ENCODE measurements at regions not wholly inside any gene's neighbourhood (a gene's known extent, or its start where the extent isn't known, plus 50 kb on each side); places are given as distances from the start of the nearest gene placed in this dataset.

DNA sequence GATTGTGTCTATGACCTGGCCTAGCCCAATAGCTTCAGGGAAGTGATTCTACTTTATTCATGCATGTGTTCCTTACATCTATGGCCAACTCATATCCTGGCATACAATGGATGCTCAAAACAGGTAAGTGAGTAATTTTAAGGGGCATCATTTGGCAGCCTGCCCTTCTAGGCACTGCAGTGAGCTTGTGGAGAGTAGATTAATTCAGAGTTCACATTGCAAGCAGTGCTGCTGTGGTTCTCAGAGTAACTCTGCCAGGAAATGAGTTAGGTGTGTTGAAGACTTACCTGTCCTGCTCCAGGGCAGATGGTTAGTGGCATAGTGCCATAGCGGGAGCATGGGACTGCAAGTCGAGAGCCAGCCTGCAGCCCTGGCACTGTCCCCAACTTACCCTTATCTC is 158.0 kb downstream of the SCP2D1 start:
- DNase-seq, result no peak

DNA sequence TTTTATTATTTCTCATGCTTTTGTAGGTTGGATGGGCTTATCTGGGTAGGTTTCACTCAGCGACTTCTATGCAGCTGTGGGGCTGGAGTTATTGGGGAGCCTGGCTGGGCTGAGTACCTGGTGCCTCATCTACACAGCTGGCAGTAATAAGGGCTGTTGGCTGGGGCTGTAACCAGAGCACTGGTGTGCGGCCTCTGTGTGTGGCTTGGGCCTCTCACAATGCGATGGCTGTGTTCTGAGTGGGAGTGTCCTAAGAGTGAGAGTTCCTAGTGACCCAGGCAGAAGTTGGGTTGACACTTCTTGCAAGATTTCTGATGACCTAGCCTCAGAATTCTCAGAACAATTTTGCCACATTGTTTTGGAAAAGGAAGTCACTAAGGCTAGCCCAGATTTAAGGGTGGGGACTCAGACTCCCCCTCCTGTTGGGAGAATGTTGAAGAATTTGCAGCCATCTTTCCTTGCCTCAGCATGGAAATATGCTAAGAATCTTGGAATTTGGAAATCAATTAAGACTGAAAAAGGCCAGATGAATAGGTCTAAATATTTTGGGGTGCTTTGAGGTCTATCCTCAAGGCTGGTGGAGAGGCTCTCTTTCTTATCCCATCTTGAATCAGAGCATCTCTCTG is 158.8 kb downstream of the SCP2D1 start:
- DNase-seq, result no peak

DNA sequence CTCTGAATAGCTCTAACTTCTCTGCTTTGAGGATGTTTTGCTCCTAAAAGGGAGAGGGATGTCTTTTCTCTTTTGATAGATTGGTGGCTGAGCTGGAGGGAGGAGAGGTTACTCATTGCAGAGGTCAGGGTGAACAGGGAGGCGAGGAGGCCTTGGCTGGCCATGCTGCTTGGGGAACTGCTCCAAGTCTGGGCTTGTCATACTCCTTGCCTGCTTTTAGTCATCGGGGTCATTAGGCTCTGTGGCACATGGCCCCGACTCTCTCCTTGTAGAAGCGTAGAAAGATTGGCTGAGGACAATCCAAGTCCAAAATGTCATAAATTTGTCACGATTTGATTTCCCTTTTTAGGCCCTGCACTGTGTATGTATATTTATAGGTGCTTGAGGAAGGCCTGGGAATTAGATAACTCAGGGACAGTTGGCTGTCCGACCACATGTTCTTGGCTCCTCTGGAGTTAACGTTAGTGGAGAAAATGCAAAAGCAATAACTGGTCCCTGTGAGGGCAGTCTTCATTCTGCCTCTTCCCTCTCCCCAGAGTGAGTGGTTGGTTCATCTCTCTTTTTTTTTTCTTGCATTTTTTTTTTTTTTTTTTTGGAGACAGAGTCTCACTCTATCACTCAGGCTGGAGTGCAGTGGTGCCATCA is 160.1 kb downstream of the SCP2D1 start:
- DNase-seq, result no peak

DNA sequence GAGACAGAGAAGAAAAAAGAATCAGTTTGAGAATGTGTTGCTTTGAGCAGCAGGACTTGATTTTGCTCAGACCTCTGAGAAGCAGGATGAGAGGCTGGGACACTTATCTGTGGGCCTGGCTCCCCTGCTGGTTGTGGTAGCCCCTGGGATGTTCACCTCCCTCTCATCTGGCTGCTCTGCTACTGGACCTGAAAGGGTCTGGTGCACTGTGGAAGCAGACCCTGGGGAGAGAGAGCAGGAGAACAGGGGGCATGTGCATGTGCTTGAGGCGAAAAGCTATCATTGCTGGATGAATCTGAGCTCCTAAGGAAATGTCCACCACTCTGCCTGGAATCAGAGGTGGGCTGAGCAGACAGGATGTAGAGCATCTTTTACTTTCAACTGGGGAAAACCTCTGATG is 161.1 kb downstream of the SCP2D1 start:
- no peak for DNase-seq

DNA sequence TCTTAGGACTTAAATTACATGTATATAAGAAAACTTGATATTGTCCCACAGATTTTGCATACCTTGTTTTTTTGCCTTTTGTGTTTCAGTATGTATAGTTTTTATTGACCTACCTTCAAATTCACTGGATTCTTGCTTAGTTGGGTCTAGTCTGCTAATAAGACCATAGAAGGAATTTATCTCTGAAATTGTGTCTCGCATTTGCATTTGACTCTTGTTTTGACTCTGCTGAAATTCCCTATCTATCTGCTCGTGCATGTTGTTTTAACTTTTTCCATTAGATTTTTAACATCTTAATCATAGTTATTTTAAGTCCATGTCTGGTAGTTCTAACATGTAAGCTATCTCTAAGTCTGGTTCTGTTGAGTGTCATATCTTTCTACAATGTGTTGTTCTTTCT is 163.9 kb downstream of the SCP2D1 start:
- DNase-seq, result no peak

DNA sequence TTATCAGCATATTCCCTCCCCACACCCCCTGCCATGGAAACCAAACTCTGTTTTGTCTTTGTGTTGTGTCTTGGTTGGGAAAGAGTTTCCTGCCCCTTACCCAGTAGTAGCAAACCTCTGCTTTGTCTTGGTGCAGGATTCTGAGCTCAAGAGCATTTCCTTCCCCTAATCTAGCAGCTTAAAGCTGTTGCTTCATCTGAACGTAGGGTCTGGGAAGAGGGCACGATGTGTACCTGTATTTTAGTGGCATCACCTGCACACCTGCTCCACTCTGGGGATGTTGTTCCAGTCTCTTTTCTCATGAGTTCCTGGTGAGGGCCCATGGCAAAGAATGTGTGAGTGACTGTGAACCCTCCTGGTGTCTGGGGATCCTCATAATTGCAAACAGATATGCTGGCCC is 164.7 kb downstream of the SCP2D1 start:
- DNase-seq, result no peak

DNA sequence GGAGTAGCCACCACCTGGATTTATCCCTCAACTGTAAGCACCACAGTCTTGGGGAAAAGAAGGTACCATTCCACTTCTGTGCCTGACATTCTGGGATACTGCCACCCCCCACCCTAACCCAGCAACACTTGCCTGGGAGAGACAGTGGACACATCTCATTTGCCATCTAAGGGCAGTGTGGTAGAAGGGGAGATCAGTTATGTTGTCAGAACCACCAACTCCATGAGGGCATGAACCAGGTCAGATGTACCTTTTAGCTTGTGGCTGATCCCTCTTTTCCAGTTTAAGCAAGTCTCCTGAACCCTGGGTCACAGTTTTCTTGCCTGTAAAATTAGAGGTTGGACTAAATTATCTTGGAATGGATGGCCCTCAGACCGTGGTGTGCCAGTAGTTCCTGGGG is 165.5 kb downstream of the SCP2D1 start:
- DNase-seq, result no peak

DNA sequence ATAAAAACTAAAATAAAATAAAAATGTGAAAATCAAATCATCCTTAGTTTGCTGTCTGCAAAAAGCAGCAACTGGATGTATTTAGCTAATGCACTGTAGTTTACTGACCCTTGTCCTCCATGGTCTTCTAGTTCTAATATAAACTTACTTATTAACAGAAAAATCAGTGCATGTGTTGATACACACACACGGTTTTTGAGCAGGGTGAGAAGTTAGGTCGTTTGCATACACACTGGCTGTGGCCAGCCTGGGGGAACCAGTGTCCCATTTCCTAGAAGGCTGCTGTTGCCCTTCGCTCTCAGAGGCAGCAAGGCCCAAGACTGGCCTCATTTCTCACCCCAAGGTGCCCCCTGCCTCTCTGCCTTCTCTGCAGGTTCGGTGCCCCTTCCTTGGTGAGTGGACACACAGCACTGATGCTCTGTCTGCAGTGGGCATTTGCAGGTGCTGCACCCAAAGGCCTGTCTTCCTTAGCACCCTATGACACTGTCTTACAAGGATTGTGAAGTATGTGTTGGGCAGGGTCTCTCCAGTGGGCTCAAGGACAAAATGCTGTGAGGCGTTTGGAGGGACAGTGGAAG is 168.5 kb downstream of the SCP2D1 start:
- no peak for DNase-seq

DNA sequence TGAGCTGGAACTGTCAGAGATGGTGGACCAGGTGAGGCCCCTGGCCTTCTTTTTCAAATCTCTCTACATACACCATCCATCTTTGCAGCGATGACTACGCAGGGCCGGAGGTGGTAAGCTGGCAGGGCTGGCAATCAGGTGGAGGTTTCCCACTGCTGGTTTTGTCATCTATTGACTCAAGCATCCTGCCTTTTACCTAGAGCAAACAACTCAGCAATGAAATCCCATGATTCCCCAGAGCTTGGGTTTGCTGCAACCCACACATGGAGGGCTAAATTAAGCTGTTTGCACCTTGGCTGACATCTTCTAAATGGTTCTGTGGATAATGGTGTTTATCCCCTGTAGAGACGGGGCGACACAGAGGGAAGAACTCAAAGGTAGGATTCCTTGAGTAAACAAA is 170.2 kb downstream of the SCP2D1 start:
- DNase-seq, result no peak

DNA sequence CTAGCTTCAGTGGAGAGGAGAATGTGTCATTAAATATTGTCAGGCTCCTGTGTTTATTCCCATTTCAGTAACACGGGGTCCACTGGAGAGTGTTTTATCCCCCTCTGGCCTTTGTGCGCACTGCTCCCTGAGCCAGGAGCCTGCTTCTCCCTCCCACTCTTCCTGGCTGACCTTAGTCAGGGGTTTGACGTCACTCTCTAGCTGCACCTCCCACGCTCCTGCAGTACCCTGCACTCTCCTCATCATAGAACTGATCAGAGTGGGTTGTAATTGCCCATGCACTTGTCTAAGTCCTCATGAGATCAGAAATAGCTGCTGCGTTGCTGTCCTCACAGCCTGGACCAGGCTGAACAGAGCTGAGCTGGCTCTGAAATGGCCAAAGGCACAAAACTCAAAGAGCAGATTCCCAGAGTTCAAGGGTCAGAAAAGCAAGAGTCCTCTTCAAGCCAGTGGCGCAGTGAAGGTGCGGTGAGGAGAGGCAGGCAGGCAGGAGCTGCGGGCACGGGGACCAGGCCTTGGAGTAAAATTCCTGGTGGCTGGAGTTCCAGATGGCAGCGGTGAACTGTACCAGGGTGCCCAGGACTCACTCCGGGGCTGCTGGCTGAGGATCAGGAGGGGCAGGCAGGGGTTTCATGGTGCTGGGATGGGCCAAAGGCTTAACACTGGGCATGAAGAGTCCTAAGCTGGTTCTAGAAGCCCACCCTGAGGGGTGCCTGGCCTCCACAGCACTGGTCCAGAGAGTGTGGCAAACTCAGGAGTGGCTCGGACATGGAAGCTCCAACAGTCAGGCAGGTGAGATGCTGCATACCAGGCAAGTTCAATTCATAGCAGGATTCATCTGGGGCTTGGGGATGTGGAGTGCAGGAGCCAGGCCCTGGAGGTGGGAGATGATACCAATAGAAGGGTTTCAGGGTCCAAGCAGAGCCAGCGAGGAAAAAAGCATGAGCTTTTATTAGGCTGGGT is 170.9 kb downstream of the SCP2D1 start:
- DNase-seq, result no peak

DNA sequence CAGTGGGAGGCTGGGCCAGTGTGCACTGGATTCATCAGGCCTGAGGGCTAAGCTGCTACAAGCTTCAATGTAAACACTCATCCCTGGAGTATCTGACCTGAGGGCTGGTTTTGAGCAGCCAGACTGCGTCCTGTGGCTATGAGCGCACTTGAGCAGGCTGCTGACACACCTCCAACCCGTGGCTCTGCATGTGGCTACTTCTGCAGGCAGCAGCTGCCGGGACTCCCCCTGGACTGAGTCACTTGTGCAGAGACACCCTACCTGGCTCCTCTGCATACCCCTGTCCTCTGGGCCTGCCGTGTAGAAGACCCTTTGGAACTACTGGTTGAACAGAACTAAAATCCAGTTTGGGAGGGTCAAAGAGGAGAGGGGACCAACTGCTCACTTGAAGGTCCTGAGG is 172.0 kb downstream of the SCP2D1 start:
- DNase-seq, result no peak

DNA sequence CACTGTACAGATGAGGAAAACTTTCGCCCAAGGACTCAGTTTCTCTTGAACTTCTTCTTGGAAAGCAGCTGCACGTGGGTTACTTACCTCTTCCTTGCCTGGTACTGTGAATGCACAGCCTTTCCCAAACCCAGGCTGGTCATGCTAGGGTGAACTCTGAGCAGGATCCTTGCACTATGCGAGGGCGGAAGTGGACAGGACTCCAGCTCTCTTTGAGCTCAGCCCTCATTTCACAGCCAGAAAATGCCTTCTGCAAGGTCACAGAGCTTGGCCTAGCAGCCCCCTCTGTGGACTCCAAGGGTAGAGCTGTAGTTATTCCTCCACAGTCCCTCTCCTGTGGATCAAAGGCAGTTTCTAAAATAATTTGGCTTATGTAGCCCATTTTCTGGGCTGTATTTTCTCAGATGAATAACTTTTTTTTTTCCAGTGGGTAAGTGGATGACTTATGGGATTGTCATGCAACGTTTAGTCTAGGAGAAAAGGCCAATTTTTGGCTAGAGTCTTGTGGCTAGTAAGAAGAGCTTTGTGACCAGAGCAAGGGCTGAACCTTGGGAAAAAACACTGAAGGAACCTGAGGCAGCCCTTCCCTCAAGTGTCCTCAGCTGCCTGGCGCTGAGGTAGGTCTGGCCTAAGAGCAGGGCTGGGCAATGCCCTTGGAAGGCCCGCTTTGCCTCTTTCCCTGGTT is 172.7 kb downstream of the SCP2D1 start:
- no peak for DNase-seq

DNA sequence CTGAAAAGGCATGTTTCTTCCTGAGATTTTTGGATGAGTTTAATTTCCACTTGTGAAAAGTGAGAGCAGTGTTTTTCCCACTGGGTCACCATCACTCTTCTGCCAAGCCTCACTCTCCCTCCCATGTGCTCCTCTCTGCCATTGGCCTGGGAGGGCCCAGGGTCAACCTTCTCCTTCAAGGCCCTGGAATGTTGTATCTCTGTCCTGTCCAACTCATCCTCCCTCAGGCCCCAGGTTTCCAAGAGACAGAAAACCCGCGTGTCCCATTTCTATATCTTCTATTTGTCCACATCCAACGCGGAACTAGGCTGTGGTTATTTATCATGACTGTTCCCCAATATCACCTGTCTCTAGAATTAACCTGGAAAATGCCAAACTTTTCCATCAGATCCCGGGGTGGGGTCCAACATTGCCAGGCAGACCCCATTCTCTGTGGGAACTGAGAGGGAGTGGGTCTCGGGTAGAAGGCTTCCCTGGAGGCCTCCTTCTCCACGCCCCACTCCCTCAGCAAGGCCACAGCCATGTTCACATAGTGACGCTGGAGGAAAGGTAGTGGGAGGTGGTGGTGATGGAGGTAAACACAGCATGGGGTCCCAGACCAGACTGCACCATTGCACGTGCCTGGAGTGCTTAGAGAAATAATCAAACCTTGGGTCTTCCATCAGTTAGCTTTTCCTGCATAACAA is 173.5 kb downstream of the SCP2D1 start:
- DNase-seq, result no peak

DNA sequence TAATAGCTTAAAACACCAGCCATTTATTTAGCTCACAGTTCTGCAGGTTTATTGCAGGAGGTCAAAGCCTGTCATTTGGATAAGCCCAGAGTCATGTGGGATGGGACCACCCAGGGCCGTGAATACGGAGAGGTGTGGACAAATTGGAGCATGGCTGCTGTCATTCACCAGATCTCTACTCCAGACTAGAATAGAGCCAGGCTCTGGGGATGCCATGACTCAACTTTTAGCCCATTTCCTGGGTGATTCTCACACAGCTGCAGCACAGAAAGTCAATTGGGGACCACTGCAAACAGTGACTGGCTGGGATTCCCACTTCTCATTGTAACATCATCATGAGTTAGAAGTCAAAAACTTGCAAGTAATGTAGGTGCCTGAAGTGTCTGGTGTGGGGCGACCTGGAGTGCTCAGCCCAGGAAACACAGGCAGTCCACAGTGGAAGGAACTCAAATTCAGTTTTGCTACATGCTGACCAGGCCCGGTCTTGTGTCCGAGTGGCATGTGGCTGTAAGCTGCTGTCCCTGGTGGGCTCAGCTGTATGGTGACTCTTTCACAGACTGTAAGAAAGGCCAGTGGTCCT is 174.3 kb downstream of the SCP2D1 start:
- DNase-seq, result no peak

DNA sequence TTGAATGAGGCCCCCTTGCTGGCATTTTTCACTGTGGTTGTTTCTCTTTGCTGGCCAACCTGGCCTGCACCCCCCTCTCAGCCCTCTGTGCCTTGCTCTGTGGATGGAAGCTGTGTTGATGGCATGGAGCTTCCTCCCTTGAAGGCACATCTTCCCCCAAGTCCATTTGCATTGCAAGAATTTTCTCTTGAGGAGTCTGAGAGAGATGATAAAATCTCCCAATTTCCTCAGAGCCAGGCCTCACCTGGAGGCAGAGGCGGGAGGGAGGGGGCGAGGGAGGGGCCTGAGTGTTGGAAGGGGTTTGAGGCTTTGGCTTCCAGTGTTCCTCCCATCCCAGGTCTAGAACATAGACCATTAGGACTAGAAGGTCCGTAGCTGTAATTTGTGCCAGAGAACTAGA is 175.1 kb downstream of the SCP2D1 start:
- DNase-seq, result no peak

DNA sequence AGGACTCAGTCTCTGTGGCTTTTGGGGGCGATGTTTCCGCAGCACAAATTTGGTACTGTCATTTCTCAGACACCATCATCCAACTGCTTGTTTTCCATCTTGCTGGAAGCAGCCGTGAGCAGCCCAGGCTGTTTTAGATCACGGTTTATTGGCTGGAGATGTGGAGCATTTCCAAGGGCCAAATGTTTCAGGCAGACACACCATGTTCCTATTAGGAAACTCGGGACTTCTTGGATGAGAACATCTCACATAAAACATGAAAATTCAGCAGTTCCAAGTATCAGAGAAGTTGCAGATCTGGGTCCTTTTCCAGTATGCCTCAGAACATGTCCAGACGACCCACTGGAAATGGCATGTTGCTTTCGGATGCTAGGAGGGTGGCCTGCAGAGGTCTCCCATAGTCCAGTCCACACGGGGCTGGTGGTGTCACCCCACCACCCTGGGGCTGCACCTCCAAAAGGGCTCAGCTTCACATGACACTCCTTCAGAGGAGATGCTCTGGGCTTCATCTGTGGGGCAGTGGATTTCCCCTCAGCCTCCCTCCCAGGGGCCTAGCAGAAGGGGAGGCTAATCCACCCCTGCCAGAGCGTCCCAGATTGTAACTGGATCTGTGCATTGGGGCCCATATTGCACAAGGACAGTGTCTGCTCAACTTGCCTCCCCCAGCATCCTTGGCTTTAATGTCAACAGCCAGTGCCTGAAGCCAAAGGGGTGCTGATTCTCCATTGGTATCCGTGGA is 176.3 kb downstream of the SCP2D1 start:
- DNase-seq, result no peak

DNA sequence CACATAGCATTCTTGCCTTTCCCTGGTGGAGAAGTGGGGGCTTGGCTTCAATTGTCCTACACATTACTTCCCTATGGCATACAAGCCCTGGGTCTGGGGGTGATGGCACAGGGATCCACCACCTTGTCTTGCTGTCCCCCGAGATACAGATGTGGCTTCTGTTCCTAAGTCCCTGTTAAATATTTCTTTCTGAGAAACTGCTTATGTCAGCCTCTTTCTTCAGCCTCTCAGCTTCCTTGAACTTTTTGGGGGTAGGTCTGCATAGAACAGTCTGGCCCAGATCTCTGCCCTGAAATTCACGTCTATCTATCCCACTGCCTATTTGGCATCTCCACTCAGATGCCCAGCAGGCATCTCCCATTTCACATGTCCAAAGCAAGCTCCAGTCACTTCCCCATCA is 177.4 kb downstream of the SCP2D1 start:
- no peak for DNase-seq

DNA sequence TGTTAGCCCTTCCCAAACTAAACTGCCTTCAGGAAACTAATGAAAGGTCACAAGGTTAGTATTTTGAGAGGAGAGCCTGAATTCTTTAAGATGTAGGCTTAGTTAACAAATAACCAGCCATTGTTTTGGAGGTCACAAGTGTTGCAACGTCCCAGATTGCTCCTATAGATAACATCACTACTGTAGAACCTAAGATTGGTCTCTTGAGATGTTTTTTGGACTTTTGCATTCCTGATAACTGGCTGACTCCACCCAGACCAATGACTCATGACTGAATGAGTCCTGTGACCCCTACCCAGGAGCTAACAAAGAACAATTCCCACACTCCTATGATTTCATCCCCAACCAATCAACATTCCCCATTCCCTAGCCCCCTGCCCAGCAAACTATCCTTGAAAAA is 178.8 kb downstream of the SCP2D1 start:
- no peak for DNase-seq

DNA sequence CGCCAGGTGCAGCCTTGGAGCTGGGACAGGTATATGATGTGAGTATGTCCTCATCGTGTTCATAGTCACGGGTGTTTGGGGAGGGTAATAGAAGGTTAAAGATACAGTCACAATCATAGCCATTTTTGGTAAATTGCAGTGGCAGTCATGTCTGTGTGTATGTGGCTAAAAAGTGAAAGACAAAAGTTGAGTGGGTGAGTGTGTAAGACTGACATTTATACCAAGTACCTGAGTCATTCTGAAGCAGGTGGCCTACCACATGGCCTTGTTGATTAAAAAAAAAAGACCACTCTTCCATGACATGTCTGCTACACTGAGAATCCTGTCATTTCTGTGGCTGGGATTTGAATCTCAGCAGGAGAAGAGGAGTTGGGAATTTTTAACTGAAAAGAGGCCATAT is 181.9 kb downstream of the SCP2D1 start:
- DNase-seq, result no peak

DNA sequence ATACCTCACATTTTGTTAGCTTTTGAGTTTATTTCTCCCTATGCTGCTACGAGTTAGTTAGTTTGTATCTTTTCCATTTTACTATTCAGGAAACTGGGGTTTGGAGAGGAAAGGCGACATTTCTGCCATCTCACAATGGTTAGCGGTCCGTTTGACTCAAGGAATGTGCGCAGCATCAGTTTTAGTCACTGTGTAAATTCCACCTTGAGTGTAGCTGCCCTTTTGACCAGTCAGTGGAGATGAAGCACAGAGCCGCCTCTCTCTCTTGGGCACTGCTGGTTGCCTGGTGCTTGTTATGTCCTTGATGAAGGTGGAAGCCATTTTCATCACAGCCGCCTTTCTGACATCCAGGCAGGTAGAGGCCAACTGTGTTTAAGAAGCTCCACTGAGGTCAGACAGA is 185.5 kb downstream of the SCP2D1 start:
- DNase-seq, result no peak

DNA sequence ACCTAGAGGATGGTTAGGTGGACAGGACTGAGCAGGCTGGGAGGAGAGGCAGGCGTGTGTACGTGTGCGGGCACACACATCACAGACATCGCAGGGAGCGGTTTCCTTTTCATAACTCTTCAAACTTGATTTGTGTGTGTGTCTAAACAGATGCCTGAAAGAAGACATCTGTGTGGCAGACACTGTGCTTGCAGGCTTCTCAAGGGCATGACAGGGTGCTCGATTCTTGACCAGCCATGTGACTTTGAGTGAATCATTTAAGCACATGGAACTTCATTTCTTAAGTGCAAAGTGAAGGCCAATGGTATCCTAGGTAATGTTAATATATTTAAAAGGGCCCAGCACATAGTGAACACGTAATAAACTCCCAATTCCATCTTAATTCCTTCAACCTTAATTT is 186.5 kb downstream of the SCP2D1 start:
- DNase-seq, result no peak

All from occipital lobe (tissue), 1 donor.